Activated naive CD8-positive, alpha-beta T cell treated with anti-CD3 and anti-CD28 coated beads for 36 hours (primary cell): ENCODE measurements at regions not wholly inside any gene's neighbourhood (a gene's known extent, or its start where the extent isn't known, plus 50 kb on each side); places are given as distances from the start of the nearest gene placed in this dataset.
"Not testable (repeated sequence)": the region's sequence is repeated elsewhere in the genome, so short reads cannot be mapped to it uniquely, and the experiment has no call there.

Experiments
- DNase-seq: peaks from one replicate; pipeline ENCODE4 v3.0.0; 2021
- H3K27ac Mint-ChIP-seq: one replicate; pipeline ENCODE4 v1.8.0; 2022; ENCODE audit warnings: mild to moderate bottlenecking, moderate library complexity, mixed read lengths
- H3K27me3 Mint-ChIP-seq: one replicate; pipeline ENCODE4 v1.8.0; 2022; ENCODE audit warnings: mild to moderate bottlenecking, mixed read lengths
- H3K36me3 Mint-ChIP-seq: one replicate; pipeline ENCODE4 v1.8.0; 2021; ENCODE audit warnings: mild to moderate bottlenecking, mixed read lengths
- H3K4me1 Mint-ChIP-seq: one replicate; pipeline ENCODE4 v1.8.0; 2021; ENCODE audit warnings: mixed read lengths
- H3K4me3 Mint-ChIP-seq: one replicate; pipeline ENCODE4 v1.8.0; 2022; ENCODE audit warnings: mild to moderate bottlenecking, moderate library complexity, mixed read lengths
- H3K9me3 Mint-ChIP-seq: one replicate; pipeline ENCODE4 v1.8.0; 2022; ENCODE audit warnings: mixed read lengths

DNA sequence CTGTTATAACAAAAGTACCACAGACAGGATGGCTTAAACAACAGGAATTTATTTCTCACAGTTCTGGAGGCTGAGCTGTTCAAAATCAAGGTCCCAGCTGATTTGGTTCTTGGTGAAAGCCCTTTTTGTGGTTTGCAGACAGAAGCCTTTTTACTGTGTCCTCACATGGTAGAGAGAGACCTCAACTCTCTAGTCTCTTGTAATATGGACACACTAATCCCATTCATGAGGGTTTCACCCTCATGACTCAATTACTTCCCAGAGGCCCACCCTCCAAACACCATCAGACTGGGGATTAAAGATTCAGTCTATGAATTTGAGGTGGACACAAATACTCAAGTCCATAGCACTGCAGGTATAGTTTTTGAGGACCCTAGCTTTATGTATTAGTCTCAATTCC, 97.3 kb upstream of the WIPF3 start:
- H3K27me3 Mint-ChIP-seq, result peaks cover 12% of the 10 kb centered on the region
- not testable (repeated sequence) for H3K4me1 Mint-ChIP-seq, H3K9me3 Mint-ChIP-seq, DNase-seq, H3K27ac Mint-ChIP-seq, H3K4me3 Mint-ChIP-seq, H3K36me3 Mint-ChIP-seq

DNA sequence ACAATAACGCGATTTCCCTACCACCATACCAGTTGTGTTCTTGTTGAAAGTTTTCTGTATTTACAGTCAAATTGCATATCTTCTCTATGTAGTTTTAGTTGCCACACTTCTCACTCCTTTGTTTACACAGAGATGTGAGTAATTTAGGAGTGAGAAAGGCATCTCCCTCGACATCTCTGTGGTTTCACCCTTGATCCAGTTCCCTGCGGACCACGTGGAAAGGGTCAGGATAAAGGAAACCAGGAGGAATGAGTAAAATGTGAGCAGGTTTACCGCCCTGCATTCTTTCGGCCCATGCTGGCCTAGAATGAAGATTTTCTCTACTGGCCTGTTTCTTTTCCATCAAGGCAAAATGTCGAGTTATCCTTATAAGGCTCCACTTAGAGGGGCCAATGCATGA, 83.2 kb upstream of the WIPF3 start:
- DNase-seq, H3K27ac Mint-ChIP-seq, H3K9me3 Mint-ChIP-seq, H3K4me3 Mint-ChIP-seq, H3K36me3 Mint-ChIP-seq, H3K4me1 Mint-ChIP-seq: not testable (repeated sequence)
- peaks cover 17% of the 10 kb centered on the region for H3K27me3 Mint-ChIP-seq

DNA sequence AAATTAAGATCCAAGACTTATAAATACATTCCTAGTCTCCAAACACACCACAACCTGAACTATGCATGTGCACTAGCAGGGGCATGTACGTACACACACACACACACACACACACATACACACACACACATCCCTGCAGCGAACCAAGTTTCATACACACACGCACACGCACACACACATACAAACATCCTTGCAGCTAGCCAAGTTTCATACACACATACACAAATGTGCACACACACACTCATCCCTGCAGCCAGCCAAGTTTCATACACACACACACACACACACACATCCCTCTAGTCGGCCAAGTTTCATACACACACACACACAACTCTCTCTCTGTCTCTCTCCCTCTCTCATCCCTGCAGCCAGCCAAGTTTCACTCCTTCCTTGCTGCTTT, 82.7 kb upstream of the WIPF3 start:
- Mint-ChIP-seq H3K9me3 (no peaks in the 10 kb centered on the region), H3K36me3 (no peaks in the 10 kb centered on the region), H3K4me3 (no peak overlapping the region), H3K4me1 (no peaks in the 10 kb centered on the region), H3K27ac (no peak overlapping the region), H3K27me3 (peaks cover 20% of the 10 kb centered on the region)
- DNase-seq, result no peak

DNA sequence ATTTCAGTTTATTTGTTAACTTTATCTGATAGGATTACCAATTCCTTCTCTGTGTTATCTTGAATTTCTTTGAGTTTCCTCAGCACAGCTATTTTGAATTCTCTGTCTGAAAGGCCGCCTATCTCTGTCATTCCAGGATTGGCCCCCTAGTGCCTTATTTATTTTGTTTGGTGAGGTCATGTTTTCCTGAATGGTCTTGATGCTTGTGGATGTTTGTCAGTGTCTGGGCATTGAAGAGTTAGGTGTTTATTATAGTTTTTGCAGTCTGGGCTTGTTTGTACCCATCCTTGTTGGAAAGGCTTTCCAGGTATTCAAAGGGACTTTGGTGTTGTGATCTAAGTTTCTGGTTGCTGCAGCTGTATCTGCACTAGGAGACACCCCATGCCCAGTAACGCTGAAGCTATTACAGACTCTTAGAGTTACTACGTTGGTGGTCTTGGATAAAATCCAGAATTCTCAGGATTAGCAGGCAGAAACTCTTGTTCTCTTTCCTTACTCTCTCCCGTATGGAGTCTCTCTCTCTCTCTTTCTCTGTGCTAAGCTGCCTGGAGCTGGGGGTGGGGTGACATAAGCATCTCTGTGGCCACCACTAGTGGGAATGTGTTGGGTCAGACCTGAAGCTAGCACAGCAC, 76.7 kb upstream of the WIPF3 start:
- DNase-seq, H3K36me3 Mint-ChIP-seq, H3K4me3 Mint-ChIP-seq, H3K9me3 Mint-ChIP-seq, H3K27ac Mint-ChIP-seq, H3K4me1 Mint-ChIP-seq: not testable (repeated sequence)
- H3K27me3 Mint-ChIP-seq, result peaks cover 26% of the 10 kb centered on the region

DNA sequence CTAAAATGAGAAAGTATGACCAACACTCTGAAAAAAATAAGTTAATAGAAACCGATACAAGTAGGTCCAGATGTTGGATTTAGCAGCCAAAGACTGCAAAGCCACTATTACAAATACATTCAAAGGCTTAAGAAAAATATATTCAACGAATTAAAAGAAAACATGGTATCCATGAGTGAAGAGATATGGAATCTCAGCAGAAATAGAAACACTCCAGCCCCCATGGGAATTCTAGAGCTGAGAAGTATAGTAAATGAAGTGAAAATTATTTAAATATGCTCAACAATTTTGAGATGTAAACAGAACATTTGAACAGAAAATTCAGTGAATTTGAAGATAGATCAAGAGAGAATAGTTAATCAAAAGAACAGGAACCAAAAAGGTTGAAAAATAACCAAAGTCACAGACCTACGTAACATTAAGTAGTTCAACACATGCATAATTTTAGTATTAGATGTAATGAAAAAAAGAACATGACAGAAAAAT, 72.0 kb upstream of the WIPF3 start:
- H3K4me3 Mint-ChIP-seq, result no peak overlapping the region
- H3K9me3 Mint-ChIP-seq, result no peaks in the 10 kb centered on the region
- H3K27ac Mint-ChIP-seq, result no peak overlapping the region
- peaks cover 11% of the 10 kb centered on the region for H3K27me3 Mint-ChIP-seq
- DNase-seq, result no peak
- H3K36me3 Mint-ChIP-seq, result no peaks in the 10 kb centered on the region
- no peaks in the 10 kb centered on the region for H3K4me1 Mint-ChIP-seq

DNA sequence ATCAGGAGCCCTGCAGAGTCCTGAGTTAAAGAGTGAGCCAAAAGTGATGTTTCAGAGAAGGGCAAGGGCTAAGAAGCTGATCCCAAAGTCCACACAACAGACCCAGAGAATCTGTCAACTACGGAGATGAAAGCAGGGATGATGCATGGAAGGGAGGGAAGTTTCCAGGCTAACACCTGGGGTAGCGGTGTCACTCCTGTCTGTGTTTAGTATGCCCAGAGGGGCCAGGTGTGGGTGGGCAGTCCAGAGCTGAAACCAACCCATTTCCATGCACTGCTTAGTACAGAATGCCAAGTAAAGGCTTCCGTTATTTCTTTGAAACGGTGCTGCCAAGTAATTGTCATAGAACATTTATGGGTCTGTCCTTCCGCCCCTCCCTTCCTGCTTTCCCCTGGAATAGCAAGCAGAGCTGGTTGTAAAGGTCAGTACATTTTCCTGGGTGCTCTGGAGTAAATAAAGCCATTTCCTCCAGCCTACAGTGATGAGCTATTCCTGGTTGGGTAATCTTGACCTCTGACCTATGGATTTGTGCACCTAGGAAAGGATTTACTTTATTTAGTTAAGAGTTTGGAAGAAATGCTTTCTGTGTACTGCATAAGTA, 58.6 kb upstream of the WIPF3 start:
- H3K27me3 Mint-ChIP-seq, result peaks cover 10% of the 10 kb centered on the region
- H3K4me3 Mint-ChIP-seq, H3K36me3 Mint-ChIP-seq: not testable (repeated sequence)

DNA sequence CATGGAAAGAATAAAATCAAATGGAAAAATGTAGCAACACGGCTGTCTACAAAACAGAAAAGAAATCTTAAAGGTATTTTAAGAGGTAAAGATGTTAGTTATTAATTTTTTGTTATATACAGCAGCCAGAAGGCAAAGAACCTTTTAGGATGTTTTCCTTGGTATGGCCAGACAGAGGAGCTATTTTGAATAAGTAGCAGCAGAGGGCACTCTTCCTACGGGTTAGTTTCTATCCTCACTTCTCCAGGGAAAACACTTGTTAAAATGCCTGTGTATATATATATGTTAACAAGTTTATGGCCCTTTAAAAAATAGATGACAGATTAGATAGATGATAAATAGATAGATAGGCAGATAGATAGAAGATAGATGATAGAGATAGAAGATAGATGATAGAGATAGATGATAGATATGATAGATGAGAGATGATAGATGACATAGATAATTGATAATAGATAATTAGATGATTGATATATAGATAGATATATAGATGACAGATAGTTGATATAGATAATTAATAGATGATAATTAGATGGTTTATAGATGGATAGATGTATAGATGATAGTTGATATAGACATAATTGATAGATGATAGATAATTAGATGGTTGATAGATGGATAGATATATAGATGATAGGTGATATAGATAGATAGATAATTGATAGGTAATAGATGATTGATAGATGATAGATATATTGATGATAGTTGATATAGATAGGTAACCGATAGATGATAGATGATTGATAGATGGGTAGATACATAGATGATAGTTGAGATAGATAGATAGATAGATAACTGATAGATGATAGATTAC, 57.8 kb upstream of the WIPF3 start:
- no peak for DNase-seq
- H3K4me3 Mint-ChIP-seq, result no peak overlapping the region
- H3K4me1 Mint-ChIP-seq, result no peaks in the 10 kb centered on the region
- peaks cover 10% of the 10 kb centered on the region for H3K27me3 Mint-ChIP-seq
- H3K36me3 Mint-ChIP-seq, result no peaks in the 10 kb centered on the region
- H3K9me3 Mint-ChIP-seq, result no peaks in the 10 kb centered on the region
- no peak overlapping the region for H3K27ac Mint-ChIP-seq

More for the DNA sequence above, 58.6 kb upstream of the WIPF3 start:
- H3K9me3 Mint-ChIP-seq, H3K27ac Mint-ChIP-seq, DNase-seq, H3K4me1 Mint-ChIP-seq: not testable (repeated sequence)

DNA sequence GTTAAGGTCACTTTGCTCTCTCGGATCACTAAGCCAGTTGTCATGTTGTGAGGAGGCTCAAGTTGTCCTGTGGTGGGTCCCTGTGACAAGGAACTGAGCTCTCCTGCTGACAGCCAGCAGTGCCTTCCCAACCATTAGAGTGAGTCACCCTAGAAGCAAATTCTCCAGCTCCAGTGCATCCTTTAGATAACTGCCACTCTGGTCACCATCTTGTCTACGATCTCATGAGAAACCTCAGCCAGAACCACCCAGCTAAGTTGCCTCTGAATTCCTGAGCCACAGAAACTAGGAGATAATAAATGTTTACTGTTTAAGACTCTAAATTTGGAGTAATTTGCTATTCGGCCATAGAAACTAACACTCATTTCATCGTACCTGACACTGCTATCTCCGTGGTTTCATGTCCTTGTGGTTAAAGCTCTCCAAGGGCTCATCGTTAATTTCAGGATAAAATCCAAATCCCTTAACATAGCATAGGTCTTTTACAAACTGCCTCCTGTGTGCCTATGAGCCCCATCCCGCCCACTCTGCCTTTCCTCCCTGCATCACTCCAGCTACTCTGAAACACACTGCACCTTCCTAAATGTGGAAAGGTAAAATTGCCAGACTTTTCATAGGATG, 56.5 kb upstream of the WIPF3 start:
- no peak overlapping the region for H3K27ac Mint-ChIP-seq
- H3K27me3 Mint-ChIP-seq, result peaks cover 10% of the 10 kb centered on the region
- DNase-seq, result no peak
- no peaks in the 10 kb centered on the region for H3K36me3 Mint-ChIP-seq
- H3K9me3 Mint-ChIP-seq, result no peaks in the 10 kb centered on the region
- H3K4me1 Mint-ChIP-seq, result no peaks in the 10 kb centered on the region
- no peak overlapping the region for H3K4me3 Mint-ChIP-seq

DNA sequence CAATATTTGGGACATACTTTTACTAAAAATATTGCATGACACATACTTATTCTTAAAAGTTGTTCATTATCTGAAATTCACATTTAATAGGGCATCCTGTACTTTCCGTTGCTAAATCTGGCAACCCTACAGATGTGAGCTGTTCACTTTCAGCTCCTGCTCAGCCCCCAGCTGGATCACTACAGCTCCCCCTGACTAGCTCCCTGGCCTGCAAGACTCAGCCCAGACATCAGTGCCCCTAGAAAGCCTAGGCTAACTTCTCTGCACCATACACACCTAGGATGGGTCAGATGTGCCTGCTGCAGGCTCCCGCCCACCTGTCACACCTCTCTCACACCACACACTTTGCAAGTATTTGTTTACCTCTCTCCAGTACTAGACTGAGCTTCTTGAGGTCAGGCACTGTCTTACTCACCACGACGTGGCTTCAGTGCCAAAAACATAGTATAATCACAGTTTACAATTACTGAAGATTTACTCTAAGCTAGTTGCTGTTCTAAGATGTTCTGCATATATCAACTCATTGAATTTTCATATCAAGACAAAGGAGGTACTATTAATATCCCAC, 55.9 kb upstream of the WIPF3 start:
- H3K9me3 Mint-ChIP-seq, DNase-seq, H3K27ac Mint-ChIP-seq, H3K4me3 Mint-ChIP-seq, H3K4me1 Mint-ChIP-seq, H3K36me3 Mint-ChIP-seq: not testable (repeated sequence)
- peaks cover 10% of the 10 kb centered on the region for H3K27me3 Mint-ChIP-seq

DNA sequence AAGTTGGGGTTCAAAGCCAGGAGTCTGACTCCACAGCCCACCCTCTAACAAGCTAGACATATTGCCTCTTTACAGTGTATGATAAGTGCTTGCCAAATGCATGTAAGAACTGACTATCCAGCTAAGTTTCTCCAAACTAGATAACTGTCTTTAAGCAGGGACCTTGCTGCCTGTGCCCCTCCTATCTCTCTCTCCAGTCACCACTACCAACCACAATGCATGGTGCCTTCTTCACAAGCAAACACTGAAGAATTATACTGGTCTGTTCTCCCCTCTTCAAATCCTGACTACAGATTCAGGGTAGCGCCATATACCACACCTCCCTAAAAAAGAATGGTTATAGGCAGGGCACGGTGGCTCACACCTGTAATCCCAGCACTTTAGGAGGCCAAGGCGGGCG, 55.3 kb upstream of the WIPF3 start:
- not testable (repeated sequence) for H3K36me3 Mint-ChIP-seq, H3K9me3 Mint-ChIP-seq, DNase-seq, H3K27ac Mint-ChIP-seq, H3K4me1 Mint-ChIP-seq, H3K4me3 Mint-ChIP-seq
- peaks cover 10% of the 10 kb centered on the region for H3K27me3 Mint-ChIP-seq

DNA sequence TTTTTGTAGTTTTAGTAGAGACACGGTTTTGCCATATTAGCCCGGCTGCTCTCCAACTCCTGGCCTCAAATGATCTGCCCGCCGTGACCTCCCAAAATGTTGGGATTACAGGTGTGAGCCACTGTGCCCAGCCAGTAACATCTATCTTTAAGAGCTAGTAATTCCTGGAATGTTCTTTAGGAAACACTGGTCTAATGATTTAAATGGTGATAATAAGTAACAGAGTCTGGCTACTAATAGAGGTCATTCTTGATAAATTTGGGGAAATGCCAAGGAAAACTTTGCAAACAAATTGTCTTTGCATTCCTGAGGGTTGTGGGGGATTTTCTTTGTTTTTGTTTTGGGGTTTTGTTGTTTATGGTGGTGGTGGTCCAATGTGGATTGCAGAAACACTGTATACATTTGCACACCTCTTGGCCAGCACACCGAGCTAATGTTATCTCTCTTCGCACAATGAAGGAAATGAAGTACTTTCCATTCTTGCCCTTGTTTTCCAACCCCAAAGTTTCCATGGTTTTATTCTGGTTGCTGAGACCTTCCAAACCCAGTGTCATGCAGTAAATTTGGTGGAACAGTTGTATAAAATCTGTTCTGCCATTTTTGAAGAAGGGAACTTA, 51.3 kb upstream of the WIPF3 start:
- Mint-ChIP-seq H3K4me3 (no peak overlapping the region), H3K27ac (no peak overlapping the region), H3K36me3 (no peaks in the 10 kb centered on the region), H3K4me1 (no peaks in the 10 kb centered on the region), H3K9me3 (no peaks in the 10 kb centered on the region), H3K27me3 (no peaks in the 10 kb centered on the region)
- no peak for DNase-seq
